MCF 10A (cell line): ENCODE measurements at regions not wholly inside any gene's neighbourhood (a gene's known extent, or its start where the extent isn't known, plus 50 kb on each side); places are given as distances from the start of the nearest gene placed in this dataset.
A peak's percentile ranks its signal among the peaks of the same experiment; 100 is the strongest.
"Not testable (repeated sequence)": the region's sequence is repeated elsewhere in the genome, so short reads cannot be mapped to it uniquely, and the experiment has no call there.

Source experiments
- BruUV-seq: library from RNA; stranded (reverse); fragments of 400-500 nt; replicated peaks from 2 replicates; lab custom pipeline; 2021; lab: Mats Ljungman, UMichigan
- CTCF ChIA-PET: fragments of 300-600 bp; sonication (Branson Sonifier 250); formaldehyde crosslinking; extraction: SDS; loops from one replicate; lab custom pipeline; 2021; ENCODE audit warnings: antibody characterized with exemption, inconsistent platforms; lab: Yijun Ruan, JAX
- POLR2A ChIA-PET: fragments of 300-600, 350-650 bp; sonication (Branson Sonifier 250); formaldehyde crosslinking; extraction: SDS; loops from one replicate; lab custom pipeline; 2020; ENCODE audit warnings: antibody characterized with exemption, inconsistent platforms; lab: Yijun Ruan, JAX
- DNase-seq: peaks from one replicate; pipeline ENCODE4 v3.0.0-alpha.2; 2018; ENCODE audit not compliant: unreplicated experiment
- H3K27ac Mint-ChIP-seq: one replicate; pipeline ENCODE4 v1.8.0; 2022; ENCODE audit warnings: mild to moderate bottlenecking, low read depth, mixed read lengths; ENCODE audit not compliant: unreplicated experiment
- H3K27me3 Mint-ChIP-seq: one replicate; pipeline ENCODE4 v1.8.0; 2022; ENCODE audit warnings: mixed read lengths; ENCODE audit not compliant: insufficient read depth, unreplicated experiment
- H3K36me3 Mint-ChIP-seq: one replicate; pipeline ENCODE4 v1.8.0; 2022; ENCODE audit warnings: mild to moderate bottlenecking, moderate library complexity, mixed read lengths; ENCODE audit not compliant: insufficient read depth, unreplicated experiment
- H3K4me1 Mint-ChIP-seq: one replicate; pipeline ENCODE4 v1.8.0; 2022; ENCODE audit warnings: mixed read lengths; ENCODE audit not compliant: insufficient read depth, unreplicated experiment
- H3K4me3 Mint-ChIP-seq: one replicate; pipeline ENCODE4 v1.8.0; 2022; ENCODE audit warnings: mild to moderate bottlenecking, moderate library complexity, mixed read lengths; ENCODE audit not compliant: unreplicated experiment
- H3K9me3 Mint-ChIP-seq: one replicate; pipeline ENCODE4 v1.8.0; 2022; ENCODE audit warnings: mixed read lengths; ENCODE audit not compliant: unreplicated experiment
- intact Hi-C: fragments of 100-400 bp; cut with micrococcal nuclease; formaldehyde crosslinking; loops from 2 replicates; pipeline ENCODE4 v1.14.1; 2022
- TF ChIP-seq, protein P1 (sequence below): fragments of 200-600 bp; IDR thresholded peaks from one replicate; pipeline ENCODE4 v1.8.0; 2022; ENCODE audit warnings: antibody characterized with exemption, mild to moderate bottlenecking; ENCODE audit not compliant: unreplicated experiment

DNA sequence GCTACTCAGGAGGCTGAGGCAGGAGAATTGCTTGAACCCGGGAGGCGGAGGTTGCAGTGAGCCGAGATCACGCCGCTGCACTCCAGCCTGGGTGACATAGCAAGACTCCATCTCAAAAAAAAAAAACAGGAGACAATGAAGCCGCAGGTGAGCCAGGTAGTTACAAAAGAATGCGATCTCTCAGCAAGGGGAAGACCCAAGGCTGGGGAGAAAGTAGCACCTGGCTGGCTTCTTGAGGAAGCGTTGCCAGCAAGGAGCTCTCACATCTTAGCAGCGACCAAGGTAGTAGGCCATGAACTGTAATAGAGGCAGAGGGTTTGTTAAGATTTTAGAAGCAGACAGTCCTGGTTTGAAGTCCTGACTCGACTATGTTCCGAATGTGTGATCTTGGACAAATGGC lies 175.0 kb downstream of the AIPL1 start:
- H3K27me3 Mint-ChIP-seq: peaks cover 79% of the 10 kb centered on the region
- H3K27ac Mint-ChIP-seq: no peak overlapping the region
- intact Hi-C loops: no loop called here
- H3K36me3 Mint-ChIP-seq: peaks cover 4% of the 10 kb centered on the region
- no peak overlapping the region for H3K4me3 Mint-ChIP-seq
- CTCF ChIA-PET: no interaction called here
- TF ChIP-seq, protein P1, sequence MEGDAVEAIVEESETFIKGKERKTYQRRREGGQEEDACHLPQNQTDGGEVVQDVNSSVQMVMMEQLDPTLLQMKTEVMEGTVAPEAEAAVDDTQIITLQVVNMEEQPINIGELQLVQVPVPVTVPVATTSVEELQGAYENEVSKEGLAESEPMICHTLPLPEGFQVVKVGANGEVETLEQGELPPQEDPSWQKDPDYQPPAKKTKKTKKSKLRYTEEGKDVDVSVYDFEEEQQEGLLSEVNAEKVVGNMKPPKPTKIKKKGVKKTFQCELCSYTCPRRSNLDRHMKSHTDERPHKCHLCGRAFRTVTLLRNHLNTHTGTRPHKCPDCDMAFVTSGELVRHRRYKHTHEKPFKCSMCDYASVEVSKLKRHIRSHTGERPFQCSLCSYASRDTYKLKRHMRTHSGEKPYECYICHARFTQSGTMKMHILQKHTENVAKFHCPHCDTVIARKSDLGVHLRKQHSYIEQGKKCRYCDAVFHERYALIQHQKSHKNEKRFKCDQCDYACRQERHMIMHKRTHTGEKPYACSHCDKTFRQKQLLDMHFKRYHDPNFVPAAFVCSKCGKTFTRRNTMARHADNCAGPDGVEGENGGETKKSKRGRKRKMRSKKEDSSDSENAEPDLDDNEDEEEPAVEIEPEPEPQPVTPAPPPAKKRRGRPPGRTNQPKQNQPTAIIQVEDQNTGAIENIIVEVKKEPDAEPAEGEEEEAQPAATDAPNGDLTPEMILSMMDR: no peak
- BruUV-seq: no TSS peak
- no peaks in the 10 kb centered on the region for H3K4me1 Mint-ChIP-seq
- no peak for DNase-seq
- POLR2A ChIA-PET: no interaction called here
- no peaks in the 10 kb centered on the region for H3K9me3 Mint-ChIP-seq

DNA sequence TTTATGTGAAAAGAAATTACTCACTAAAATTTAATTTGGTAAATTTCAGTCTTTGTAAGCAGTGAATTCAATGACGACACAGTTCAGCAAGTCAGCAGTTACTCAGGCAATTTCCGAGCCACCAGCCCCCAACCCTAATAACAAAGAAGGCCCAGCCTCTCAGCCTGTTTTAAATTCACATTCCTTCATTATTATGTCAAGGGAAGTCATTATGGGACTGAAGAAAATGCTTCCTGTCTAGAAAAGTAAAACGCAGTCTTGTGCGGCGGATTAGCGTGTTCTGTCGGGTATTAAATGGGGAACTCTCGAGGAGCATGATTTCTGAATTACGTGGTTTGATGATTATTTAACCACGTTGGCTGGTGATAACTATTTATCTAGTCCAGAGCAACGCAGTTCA lies 177.6 kb downstream of the AIPL1 start:
- TF ChIP-seq, protein P1: no peak
- intact Hi-C loops: no loop called here
- Mint-ChIP-seq H3K4me1 (peaks cover 8% of the 10 kb centered on the region), H3K27me3 (peaks cover 53% of the 10 kb centered on the region), H3K36me3 (peaks cover 4% of the 10 kb centered on the region), H3K27ac (no peak overlapping the region), H3K4me3 (no peak overlapping the region), H3K9me3 (no peaks in the 10 kb centered on the region)
- no peak for DNase-seq
- BruUV-seq: no TSS peak
- ChIA-PET CTCF (no interaction called here), POLR2A (no interaction called here)

DNA sequence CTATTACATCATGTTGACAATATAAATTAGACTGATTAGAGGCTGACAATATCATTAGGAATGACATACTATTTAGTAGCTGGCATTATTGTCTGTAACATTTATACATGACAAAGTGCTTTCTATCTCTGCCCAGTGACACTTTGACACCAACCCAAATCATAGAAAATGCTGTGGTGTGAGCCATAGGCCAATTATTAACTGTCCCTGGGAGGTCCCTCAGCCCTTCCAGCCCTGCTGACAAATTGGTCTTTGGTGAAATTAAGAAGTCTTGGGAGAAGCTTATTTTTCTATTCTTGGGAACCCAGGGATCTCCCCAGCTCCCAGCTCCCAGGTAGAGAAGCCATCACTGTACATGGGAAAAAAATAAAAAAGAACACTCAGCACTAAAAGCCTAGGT lies 179.6 kb downstream of the AIPL1 start:
- no peaks in the 10 kb centered on the region for H3K36me3 Mint-ChIP-seq
- TF ChIP-seq, protein P1: no peak
- no peak for DNase-seq
- intact Hi-C loops: no loop called here
- POLR2A ChIA-PET: no interaction called here
- H3K4me1 Mint-ChIP-seq: peaks cover 8% of the 10 kb centered on the region
- H3K27me3 Mint-ChIP-seq: peaks cover 39% of the 10 kb centered on the region
- CTCF ChIA-PET: no interaction called here
- no peak overlapping the region for H3K27ac Mint-ChIP-seq
- no TSS peak for BruUV-seq
- H3K9me3 Mint-ChIP-seq: no peaks in the 10 kb centered on the region
- H3K4me3 Mint-ChIP-seq: no peak overlapping the region

- peak; percentile 38 for DNase-seq
- H3K4me1 Mint-ChIP-seq: peaks cover 8% of the 10 kb centered on the region
- H3K27ac Mint-ChIP-seq: no peak overlapping the region
- H3K36me3 Mint-ChIP-seq: no peaks in the 10 kb centered on the region
- no peaks in the 10 kb centered on the region for H3K9me3 Mint-ChIP-seq
- BruUV-seq: no TSS peak
- intact Hi-C loops: no loop called here
- ChIA-PET CTCF (no interaction called here), POLR2A (interaction anchor here (0.5 to 0.7 kb wide), 2 partner anchors 12 to 111 kb away, joined by 4 read pairs; no protein-coding TSS in a partner anchor)
- H3K27me3 Mint-ChIP-seq: peaks cover 39% of the 10 kb centered on the region
- TF ChIP-seq, protein P1: no peak
- H3K4me3 Mint-ChIP-seq: no peak overlapping the region
Measured at GRCh38 chr17:6254036-6254435, 180.9 kb downstream of the AIPL1 start.

DNA sequence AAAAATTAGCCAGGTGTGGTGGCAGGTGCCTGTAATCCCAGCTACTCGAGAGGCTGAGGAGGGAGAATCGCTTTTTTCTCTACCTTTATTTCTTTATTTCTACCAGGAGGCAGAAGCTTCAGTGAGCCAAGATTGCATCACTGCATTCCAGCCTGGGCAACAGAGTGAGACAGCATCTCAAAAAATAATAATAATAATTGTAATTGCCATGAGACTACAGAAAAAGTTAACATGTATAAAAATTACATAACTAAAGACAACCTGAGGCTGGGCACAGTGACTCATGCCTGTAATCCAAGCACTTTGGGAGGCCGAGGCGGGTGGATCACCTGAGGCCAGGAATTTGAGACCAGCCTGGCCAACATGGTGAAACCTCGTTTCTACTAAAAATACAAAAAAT lies 181.5 kb downstream of the WSCD1 start:
- POLR2A ChIA-PET: interaction anchor here (1.2 kb wide), 1 partner anchor 19 kb away, joined by 3 read pairs; no protein-coding TSS in a partner anchor
- H3K4me3 Mint-ChIP-seq, H3K36me3 Mint-ChIP-seq, BruUV-seq, H3K27ac Mint-ChIP-seq, H3K9me3 Mint-ChIP-seq, intact Hi-C loops, H3K4me1 Mint-ChIP-seq: not testable (repeated sequence)
- H3K27me3 Mint-ChIP-seq: peaks cover 36% of the 10 kb centered on the region
- CTCF ChIA-PET: interaction anchor here (1.1 kb wide), 1 partner anchor 11 kb away, joined by 3 read pairs; no protein-coding TSS in a partner anchor
- peak; percentile 27 for DNase-seq
